ENCODE measurements at regions not wholly inside any gene's neighbourhood (a gene's known extent, or its start where the extent isn't known, plus 50 kb on each side); places are given as distances from the start of the nearest gene placed in this dataset.

- CTCF ChIA-PET: no interaction called here
- Mint-ChIP-seq H3K27ac (no peak overlapping the region), H3K27me3 (no peaks in the 10 kb centered on the region), H3K4me1 (no peaks in the 10 kb centered on the region), H3K9me3 (ENCODE audit: insufficient read depth) (no peaks in the 10 kb centered on the region), H3K4me3 (no peak overlapping the region)
- intact Hi-C loops (cut with micrococcal nuclease): no loop called here
- Histone ChIP-seq H2AFZ (ENCODE audit: insufficient read depth, low read depth, low read length, poor library complexity, severe bottlenecking) (no peak overlapping the region), H3K9ac (ENCODE audit: low read length) (no peak overlapping the region), H3K27ac (ENCODE audit: low read length in 2 of 2) (no peak overlapping the region), H3K4me3 (ENCODE audit: control extremely low read depth in 1 of 5, extremely low read depth in 1 of 5, insufficient read depth in 1 of 5, low read depth in 2 of 5, low read length in 4 of 5) (no peak overlapping the region), H3K36me3 (replicated peaks in 1 of 2; ENCODE audit: control extremely low read depth in 1 of 2, control insufficient read depth in 1 of 2, extremely low read depth in 1 of 2, insufficient read depth in 2 of 2, low read length in 1 of 2) (no peaks in the 10 kb centered on the region), H3K9me3 (ENCODE audit: control extremely low read depth in 1 of 3, control insufficient read depth in 2 of 3, insufficient read depth in 1 of 3, low read length in 2 of 3) (peaks cover 0 to 23% (median 0%) of the 10 kb centered on the region in 3 donors), H3K79me2 (ENCODE audit: control insufficient read depth, insufficient read depth, low read length) (no peaks in the 10 kb centered on the region), H3K27me3 (replicated peaks in 1 of 4; ENCODE audit: control extremely low read depth in 1 of 4, control insufficient read depth in 3 of 4, insufficient read depth in 4 of 4, low read length in 3 of 4) (no peaks in the 10 kb centered on the region), H3K4me1 (ENCODE audit: control insufficient read depth in 2 of 2, insufficient read depth in 2 of 2, low read length in 2 of 2) (no peaks in the 10 kb centered on the region), H3K4me2 (replicated peaks; ENCODE audit: low read depth, low read length, poor library complexity, severe bottlenecking) (no peak overlapping the region), H4K20me1 (ENCODE audit: control insufficient read depth, insufficient read depth, low read length, poor library complexity, severe bottlenecking) (no peaks in the 10 kb centered on the region)
- TF ChIP-seq EZH2 (IDR thresholded peaks at IDR 0.05; ENCODE audit: borderline replicate concordance, insufficient read depth, low read depth, low read length, poor library complexity, severe bottlenecking) (no peak), CTCF (IDR thresholded peaks at IDR 0.05) (no peak)
- no peak for DNase-seq
- ATAC-seq (ENCODE audit: low read depth): no peak
- 81% methylated on average over 8 of the region's 17 CpGs for WGBS (ENCODE audit: insufficient coverage)
- POLR2A ChIA-PET: no interaction called here
These were observed 246.3 kb upstream of the MYT1L start for GRCh38 chr2:2577407-2577831.

- Histone ChIP-seq H3K27ac (ENCODE audit: low read length in 2 of 2) (no peak overlapping the region), H3K4me2 (replicated peaks; ENCODE audit: low read depth, low read length, poor library complexity, severe bottlenecking) (no peak overlapping the region), H3K4me1 (ENCODE audit: control insufficient read depth in 2 of 2, insufficient read depth in 2 of 2, low read length in 2 of 2) (no peaks in the 10 kb centered on the region), H4K20me1 (ENCODE audit: control insufficient read depth, insufficient read depth, low read length, poor library complexity, severe bottlenecking) (no peaks in the 10 kb centered on the region), H3K9ac (ENCODE audit: low read length) (no peak overlapping the region), H2AFZ (ENCODE audit: insufficient read depth, low read depth, low read length, poor library complexity, severe bottlenecking) (no peak overlapping the region), H3K27me3 (replicated peaks in 1 of 4; ENCODE audit: control extremely low read depth in 1 of 4, control insufficient read depth in 3 of 4, insufficient read depth in 4 of 4, low read length in 3 of 4) (no peaks in the 10 kb centered on the region), H3K4me3 (ENCODE audit: control extremely low read depth in 1 of 5, extremely low read depth in 1 of 5, insufficient read depth in 1 of 5, low read depth in 2 of 5, low read length in 4 of 5) (no peak overlapping the region), H3K79me2 (ENCODE audit: control insufficient read depth, insufficient read depth, low read length) (no peaks in the 10 kb centered on the region), H3K9me3 (ENCODE audit: control extremely low read depth in 1 of 3, control insufficient read depth in 2 of 3, insufficient read depth in 1 of 3, low read length in 2 of 3) (peaks cover 0 to 31% (median 0%) of the 10 kb centered on the region in 3 donors), H3K36me3 (replicated peaks in 1 of 2; ENCODE audit: control extremely low read depth in 1 of 2, control insufficient read depth in 1 of 2, extremely low read depth in 1 of 2, insufficient read depth in 2 of 2, low read length in 1 of 2) (no peaks in the 10 kb centered on the region)
- Mint-ChIP-seq H3K27ac (no peak overlapping the region), H3K9me3 (ENCODE audit: insufficient read depth) (no peaks in the 10 kb centered on the region), H3K4me3 (no peak overlapping the region), H3K27me3 (no peaks in the 10 kb centered on the region), H3K4me1 (no peaks in the 10 kb centered on the region)
- ChIA-PET CTCF (no interaction called here), POLR2A (no interaction called here)
- DNase-seq (no peak), ATAC-seq (ENCODE audit: low read depth) (no peak)
- TF ChIP-seq EZH2 (IDR thresholded peaks at IDR 0.05; ENCODE audit: borderline replicate concordance, insufficient read depth, low read depth, low read length, poor library complexity, severe bottlenecking) (no peak), CTCF (IDR thresholded peaks at IDR 0.05) (no peak)
- 90% methylated on average over 5 of the region's 5 CpGs for WGBS (ENCODE audit: insufficient coverage)
- intact Hi-C loops (cut with micrococcal nuclease): no loop called here
These were observed 244.9 kb upstream of the MYT1L start for GRCh38 chr2:2575870-2576386.
